ENCODE measurements at regions not wholly inside any gene's neighbourhood (a gene's known extent, or its start where the extent isn't known, plus 50 kb on each side); places are given as distances from the start of the nearest gene placed in this dataset.

- no peak for TF ChIP-seq CTCF (IDR thresholded peaks at IDR 0.05)
- no peak for TF ChIP-seq POLR2AphosphoS5 (IDR thresholded peaks at IDR 0.05)
- TF ChIP-seq POLR2A (IDR thresholded peaks at IDR 0.05): no peak
- TF ChIP-seq EP300 (IDR thresholded peaks at IDR 0.05; ENCODE audit: low read depth): no peak
These were observed 96.1 kb upstream of the VCX start for GRCh38 chrX:7746856-7747255.
